CD4-positive, alpha-beta T cell (primary cell): ENCODE measurements at regions not wholly inside any gene's neighbourhood (a gene's known extent, or its start where the extent isn't known, plus 50 kb on each side); places are given as distances from the start of the nearest gene placed in this dataset.

Experiments used
- ATAC-seq: fragments of 200-7000 bp; cut with Tn5 transposase; one replicate; pipeline ENCODE4 v1.10.0; 2022; ENCODE audit warnings: mild to moderate bottlenecking; ENCODE audit not compliant: poor library complexity
- CTCF ChIA-PET: fragments of 350-600 bp; sonication (Branson Sonifier 250); formaldehyde crosslinking; loops from one replicate; lab custom pipeline; 2021; ENCODE audit warnings: antibody characterized with exemption, inconsistent platforms; lab: Charles Lee
- POLR2A ChIA-PET: fragments of 350-600 bp; sonication (Branson Sonifier 250); formaldehyde crosslinking; loops from one replicate; lab custom pipeline; 2021; ENCODE audit warnings: antibody characterized with exemption, inconsistent platforms; lab: Charles Lee
- DNase-seq, 14 experiments: peaks; one replicate each; pipeline ENCODE4 v3.0.0-alpha.2; 2013 to 2020; ENCODE audit warnings: mixed read lengths in 2 of 14
- H3K27ac ChIP-seq, 2 donors: one replicate each; pipeline versions ENCODE4 v1.5.1 to v1.7.0; 2013; ENCODE audit warnings: low read length in 2 of 2, low read depth in 1 of 2, mild to moderate bottlenecking in 1 of 2
- H3K27me3 ChIP-seq, 2 experiments: 1 replicate in 1 of 2; 2 replicates in 1 of 2; pipeline versions ENCODE4 v1.6.1 to v1.7.0; 2013; ENCODE audit warnings: low read length in 2 of 2, control low read depth in 1 of 2, mild to moderate bottlenecking in 1 of 2, moderate library complexity in 1 of 2; ENCODE audit not compliant: insufficient read depth in 2 of 2, control insufficient read depth in 1 of 2
- H3K36me3 ChIP-seq: one replicate; pipeline ENCODE4 v1.6.1; 2013; ENCODE audit warnings: low read length, control low read depth; ENCODE audit not compliant: insufficient read depth
- H3K4me1 ChIP-seq: one replicate; pipeline ENCODE4 v1.6.1; 2013; ENCODE audit warnings: low read length, control low read depth; ENCODE audit not compliant: insufficient read depth
- H3K4me3 ChIP-seq: one replicate; pipeline ENCODE4 v1.5.1; 2013; ENCODE audit warnings: mild to moderate bottlenecking, low read length, moderate library complexity
- H3K9me3 ChIP-seq, 2 experiments: 1 replicate in 1 of 2; 2 replicates in 1 of 2; pipeline versions ENCODE4 v1.6.1 to v1.7.0; 2013; ENCODE audit warnings: low read length in 2 of 2, mild to moderate bottlenecking in 2 of 2, control low read depth in 1 of 2, moderate library complexity in 1 of 2; ENCODE audit not compliant: control insufficient read depth in 1 of 2, insufficient read depth in 1 of 2
- H3K27ac Mint-ChIP-seq: one replicate; pipeline ENCODE4 v1.8.0; 2020; ENCODE audit warnings: mixed read lengths
- H3K27me3 Mint-ChIP-seq: one replicate; pipeline ENCODE4 v1.8.0; 2021; ENCODE audit warnings: mixed read lengths
- H3K36me3 Mint-ChIP-seq: one replicate; pipeline ENCODE4 v1.8.0; 2021; ENCODE audit warnings: low read depth, mixed read lengths
- H3K4me1 Mint-ChIP-seq: one replicate; pipeline ENCODE4 v1.8.0; 2021; ENCODE audit warnings: low read depth, mixed read lengths
- H3K4me3 Mint-ChIP-seq: one replicate; pipeline ENCODE4 v1.8.0; 2020; ENCODE audit warnings: mild to moderate bottlenecking, mixed read lengths
- H3K9me3 Mint-ChIP-seq: one replicate; pipeline ENCODE4 v1.8.0; 2020; ENCODE audit warnings: mixed read lengths
- CTCF ChIP-seq: fragments of 200-600 bp; IDR thresholded peaks from one replicate; pipeline ENCODE4 v1.8.0; 2022; ENCODE audit warnings: antibody characterized with exemption, mild to moderate bottlenecking
- intact Hi-C, 2 experiments: fragments of 100-400 bp; cut with DNase I in 1 of 2; cut with micrococcal nuclease in 1 of 2; formaldehyde crosslinking; loops; one replicate each; pipeline versions ENCODE4 v1.15.1 to v1.9.0; 2023 to 2025; cut with DNase I, micrococcal nuclease

DNA sequence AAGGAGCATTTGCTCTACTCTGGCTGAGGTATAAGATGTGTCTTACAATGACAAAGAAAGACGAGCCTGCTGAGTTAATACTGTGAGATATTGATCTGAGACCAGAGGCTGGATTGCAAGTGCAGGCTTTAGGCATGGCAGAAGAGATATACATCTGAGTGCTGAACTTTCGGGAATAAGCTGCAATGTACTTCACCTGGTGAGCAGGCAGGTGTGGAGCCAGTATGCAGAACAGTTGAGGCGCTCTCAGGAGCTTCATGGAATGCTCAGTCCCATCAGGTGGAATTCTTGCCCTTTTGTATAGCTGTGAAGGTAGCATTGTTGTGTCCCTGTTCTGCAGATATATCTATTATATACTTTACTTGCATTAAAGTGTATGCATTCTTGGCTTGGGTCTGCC, 179.3 kb upstream of the RIMS1 start:
- no peaks in the 10 kb centered on the region for H3K36me3 Mint-ChIP-seq
- no peak overlapping the region for H3K4me3 ChIP-seq
- H3K9me3 Mint-ChIP-seq: peaks cover 5% of the 10 kb centered on the region
- H3K27me3 Mint-ChIP-seq: no peaks in the 10 kb centered on the region
- H3K4me1 Mint-ChIP-seq: no peaks in the 10 kb centered on the region
- TF ChIP-seq CTCF: no peak
- no peaks in the 10 kb centered on the region for H3K36me3 ChIP-seq
- H3K27ac ChIP-seq: no peak overlapping the region
- ATAC-seq (no peak), DNase-seq (no peak)
- ChIA-PET POLR2A (no interaction called here), CTCF (no interaction called here)
- H3K4me1 ChIP-seq: no peaks in the 10 kb centered on the region
- peaks cover 0 to 12% of the 10 kb centered on the region in 2 experiments for H3K9me3 ChIP-seq
- H3K27ac Mint-ChIP-seq: no peak overlapping the region
- intact Hi-C loops: no loop called here
- H3K4me3 Mint-ChIP-seq: no peak overlapping the region
- H3K27me3 ChIP-seq: no peaks in the 10 kb centered on the region

DNA sequence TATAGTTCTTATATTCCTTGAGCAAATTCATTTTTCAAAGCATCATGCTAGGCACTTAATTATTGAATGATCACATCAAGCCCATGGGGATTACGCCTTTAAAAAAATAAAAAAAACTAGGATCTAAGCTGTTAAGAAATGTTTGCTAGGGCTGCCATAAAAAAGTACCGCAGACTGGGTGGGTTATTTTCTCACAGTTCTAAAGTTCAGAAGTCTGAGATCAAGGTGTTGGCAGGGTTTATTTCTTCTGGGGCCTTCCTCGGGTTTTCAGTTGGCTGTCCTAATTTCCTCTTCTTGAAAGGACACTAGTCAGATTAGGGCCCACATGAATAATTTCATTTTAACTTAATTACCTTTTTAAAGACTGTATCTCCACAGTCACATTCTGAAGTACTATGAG, 165.6 kb upstream of the RIMS1 start:
- no peaks in the 10 kb centered on the region for H3K4me1 ChIP-seq
- Mint-ChIP-seq H3K4me3 (no peak overlapping the region), H3K4me1 (no peaks in the 10 kb centered on the region), H3K9me3 (no peaks in the 10 kb centered on the region), H3K36me3 (no peaks in the 10 kb centered on the region), H3K27me3 (no peaks in the 10 kb centered on the region), H3K27ac (no peak overlapping the region)
- TF ChIP-seq CTCF: no peak
- H3K4me3 ChIP-seq: no peak overlapping the region
- no peaks in the 10 kb centered on the region for H3K27me3 ChIP-seq
- intact Hi-C loops: no loop called here
- no peaks in the 10 kb centered on the region for H3K36me3 ChIP-seq
- DNase-seq (no peak), ATAC-seq (no peak)
- ChIA-PET CTCF (no interaction called here), POLR2A (no interaction called here)
- no peak overlapping the region for H3K27ac ChIP-seq
- no peaks in the 10 kb centered on the region for H3K9me3 ChIP-seq

- Histone ChIP-seq H3K36me3 (no peaks in the 10 kb centered on the region), H3K27ac (no peak overlapping the region), H3K4me3 (no peak overlapping the region), H3K9me3 (no peaks in the 10 kb centered on the region), H3K27me3 (no peaks in the 10 kb centered on the region), H3K4me1 (no peaks in the 10 kb centered on the region)
- Mint-ChIP-seq H3K36me3 (no peaks in the 10 kb centered on the region), H3K4me1 (no peaks in the 10 kb centered on the region), H3K27ac (no peak overlapping the region), H3K27me3 (no peaks in the 10 kb centered on the region), H3K4me3 (no peak overlapping the region), H3K9me3 (no peaks in the 10 kb centered on the region)
- ChIA-PET CTCF (no interaction called here), POLR2A (no interaction called here)
- DNase-seq: no peak
- TF ChIP-seq CTCF: no peak
- ATAC-seq: no peak
- intact Hi-C loops: no loop called here
Measured at GRCh38 chr6:71721642-71722041, 164.7 kb upstream of the RIMS1 start.
